GM12875 (cell line): ENCODE measurements at regions not wholly inside any gene's neighbourhood (a gene's known extent, or its start where the extent isn't known, plus 50 kb on each side); places are given as distances from the start of the nearest gene placed in this dataset.

Experiments
- H3K4me3 ChIP-seq: one replicate; pipeline ENCODE4 v1.5.1; 2011; ENCODE audit warnings: low read depth, low read length, control low read depth
- TF ChIP-seq, protein P1 (sequence below): IDR thresholded peaks from 2 replicates; pipeline ENCODE4 v1.5.1; 2011; ENCODE audit warnings: low read depth, mild to moderate bottlenecking, control low read depth, inconsistent platforms, low read length, moderate library complexity, borderline replicate concordance; ENCODE audit not compliant: insufficient read depth

DNA sequence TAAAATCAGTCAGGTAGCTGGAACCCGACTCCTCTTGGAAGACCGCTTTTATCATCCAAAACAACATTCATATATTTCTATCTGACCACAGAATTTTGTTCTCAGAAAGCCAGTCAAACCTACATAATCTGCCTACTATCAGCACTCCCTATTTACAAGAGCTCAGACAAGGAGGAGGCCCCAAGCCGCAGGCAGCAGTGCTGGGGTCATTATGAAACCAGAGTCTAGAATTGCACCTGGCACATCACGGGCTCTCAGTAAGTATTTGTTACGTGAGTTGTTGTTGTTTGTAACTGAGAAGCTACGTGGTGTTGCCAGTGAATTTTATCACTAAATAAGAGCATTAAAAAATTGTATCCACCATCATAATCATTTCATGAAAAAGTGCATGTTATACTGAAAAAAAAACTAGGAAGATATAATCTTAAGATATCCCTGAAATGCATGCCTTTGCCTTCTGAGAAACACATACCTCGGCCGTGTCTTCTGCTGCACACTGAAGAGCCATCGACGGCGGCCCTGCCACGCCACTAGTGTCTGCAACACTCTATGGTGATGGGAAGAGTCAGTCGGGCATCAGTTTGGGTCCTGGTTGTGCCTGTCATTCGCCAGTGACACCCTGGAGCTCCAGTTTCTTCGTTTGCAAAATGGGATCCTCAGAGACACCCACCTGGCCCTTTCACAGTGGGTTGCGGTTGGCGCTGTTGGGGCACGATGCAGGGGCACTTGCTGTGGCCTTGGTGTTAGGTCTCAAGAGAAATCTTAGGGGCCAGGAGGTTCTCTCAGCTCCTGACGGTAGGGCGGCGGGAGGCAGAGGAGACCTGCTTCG, 505.9 kb downstream of the EIPR1 start:
- H3K4me3 ChIP-seq = no peak overlapping the region
- TF ChIP-seq, protein P1, sequence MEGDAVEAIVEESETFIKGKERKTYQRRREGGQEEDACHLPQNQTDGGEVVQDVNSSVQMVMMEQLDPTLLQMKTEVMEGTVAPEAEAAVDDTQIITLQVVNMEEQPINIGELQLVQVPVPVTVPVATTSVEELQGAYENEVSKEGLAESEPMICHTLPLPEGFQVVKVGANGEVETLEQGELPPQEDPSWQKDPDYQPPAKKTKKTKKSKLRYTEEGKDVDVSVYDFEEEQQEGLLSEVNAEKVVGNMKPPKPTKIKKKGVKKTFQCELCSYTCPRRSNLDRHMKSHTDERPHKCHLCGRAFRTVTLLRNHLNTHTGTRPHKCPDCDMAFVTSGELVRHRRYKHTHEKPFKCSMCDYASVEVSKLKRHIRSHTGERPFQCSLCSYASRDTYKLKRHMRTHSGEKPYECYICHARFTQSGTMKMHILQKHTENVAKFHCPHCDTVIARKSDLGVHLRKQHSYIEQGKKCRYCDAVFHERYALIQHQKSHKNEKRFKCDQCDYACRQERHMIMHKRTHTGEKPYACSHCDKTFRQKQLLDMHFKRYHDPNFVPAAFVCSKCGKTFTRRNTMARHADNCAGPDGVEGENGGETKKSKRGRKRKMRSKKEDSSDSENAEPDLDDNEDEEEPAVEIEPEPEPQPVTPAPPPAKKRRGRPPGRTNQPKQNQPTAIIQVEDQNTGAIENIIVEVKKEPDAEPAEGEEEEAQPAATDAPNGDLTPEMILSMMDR = no peak

DNA sequence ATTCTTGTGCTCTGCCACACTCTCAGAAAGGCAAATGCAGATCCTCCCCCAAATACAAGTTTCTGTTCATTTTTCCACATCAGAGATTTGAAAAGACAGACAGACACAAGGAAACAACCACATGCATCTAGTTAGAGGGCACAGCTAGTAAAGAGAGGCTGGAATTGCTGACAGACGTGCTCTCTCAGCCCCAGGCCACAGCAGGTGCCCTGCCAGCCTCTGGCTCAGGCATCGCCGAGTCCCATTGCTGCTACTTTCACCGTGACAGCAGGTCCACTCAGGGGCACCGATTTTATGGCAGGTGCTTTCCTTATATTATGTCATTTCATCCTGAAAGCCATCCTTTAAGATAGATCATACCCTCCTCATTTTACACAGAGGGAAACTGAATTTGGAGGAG, 507.5 kb downstream of the EIPR1 start:
- TF ChIP-seq, protein P1 = no peak
- H3K4me3 ChIP-seq = no peak overlapping the region

- H3K4me3 ChIP-seq = no peak overlapping the region
- TF ChIP-seq, protein P1 = no peak
Measured at GRCh38 chr2:2869553-2869952, 508.1 kb downstream of the EIPR1 start.

- TF ChIP-seq, protein P1 = no peak
- H3K4me3 ChIP-seq = no peak overlapping the region
Measured at GRCh38 chr2:2868085-2868484, 509.5 kb downstream of the EIPR1 start.

DNA sequence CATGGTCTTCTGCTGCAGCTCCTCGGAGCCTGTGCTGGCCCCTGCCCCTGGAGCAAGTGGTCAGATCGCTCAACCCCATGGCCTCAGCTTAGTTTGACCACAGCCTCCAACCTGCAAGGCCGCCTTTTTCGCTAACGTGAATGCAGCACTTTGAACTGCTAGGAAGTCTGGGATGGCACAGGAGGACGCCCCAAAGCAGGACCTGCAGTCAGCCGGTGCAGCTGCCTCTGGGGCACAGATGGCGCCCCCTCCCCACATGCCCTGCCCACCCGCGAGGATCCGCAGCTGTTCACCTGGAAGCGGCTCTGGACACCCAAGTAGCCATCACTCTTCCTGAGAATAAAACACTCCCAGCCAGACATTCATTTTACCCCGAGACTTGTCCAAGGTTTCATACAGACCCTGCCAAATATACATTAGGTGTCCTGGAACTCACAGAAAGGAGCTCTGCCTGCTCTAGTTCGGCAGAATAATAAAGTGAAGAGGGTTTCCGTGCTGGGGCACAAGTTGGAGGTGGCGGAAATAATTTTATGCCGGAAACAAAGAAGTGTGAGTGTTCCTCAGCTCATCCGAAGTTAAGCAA, 510.1 kb downstream of the EIPR1 start:
- TF ChIP-seq, protein P1 = no peak
- no peak overlapping the region for H3K4me3 ChIP-seq

DNA sequence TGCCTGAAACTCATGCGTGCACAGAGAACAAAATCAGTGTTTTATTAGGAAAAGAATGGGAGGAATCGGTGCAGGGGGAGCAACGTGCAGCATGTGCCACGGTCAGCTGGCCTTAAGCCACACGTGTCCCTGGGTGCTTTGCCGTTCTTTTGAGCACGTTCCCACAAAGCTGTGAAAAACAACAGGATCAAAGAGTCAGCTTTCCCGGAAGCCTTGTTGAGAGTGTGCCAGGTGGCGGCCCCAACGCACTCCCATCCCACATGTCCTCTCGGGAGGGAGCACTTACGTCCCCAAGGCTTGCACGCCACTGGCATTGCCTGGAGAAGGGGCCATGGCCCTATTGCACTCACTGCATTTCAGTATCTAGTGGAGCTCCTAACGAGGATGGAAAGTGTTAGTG, 511.2 kb downstream of the EIPR1 start:
- H3K4me3 ChIP-seq = no peak overlapping the region
- TF ChIP-seq, protein P1 = no peak

DNA sequence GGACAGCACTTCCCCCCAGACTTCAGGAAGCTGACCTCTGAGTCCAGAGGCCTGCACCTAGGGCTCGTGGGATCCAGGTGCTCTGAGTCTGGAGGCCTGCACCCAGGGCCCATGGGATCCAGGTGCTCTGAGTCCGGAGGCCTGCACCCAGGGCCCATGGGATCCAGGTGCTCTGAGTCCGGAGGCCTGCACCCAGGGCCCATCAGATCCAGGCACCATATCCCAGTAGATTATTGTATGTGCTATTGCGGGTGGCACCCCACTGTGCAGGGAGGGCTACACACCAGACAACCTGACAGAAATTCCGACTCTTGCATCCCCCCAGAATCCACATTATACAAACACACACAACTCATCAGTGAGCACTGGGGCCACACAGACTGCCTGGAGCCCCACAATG, 515.2 kb downstream of the EIPR1 start:
- TF ChIP-seq, protein P1 = no peak

More for the DNA sequence above, 515.2 kb downstream of the EIPR1 start:
- no peak overlapping the region for H3K4me3 ChIP-seq
